Peyer's patch (tissue), 4 donors: ENCODE measurements at regions not wholly inside any gene's neighbourhood (a gene's known extent, or its start where the extent isn't known, plus 50 kb on each side); places are given as distances from the start of the nearest gene placed in this dataset.

Experiments used
- DNase-seq, 3 donors: peaks; one replicate each; pipeline ENCODE4 v3.0.0-alpha.2; 2017 to 2019
- H3K27ac ChIP-seq, 4 donors: fragments of 200-600 bp; sonication (generic); one replicate each; pipeline ENCODE4 v1.5.1; 2016 to 2019
- H3K27me3 ChIP-seq, 2 donors: fragments of 200-600 bp; sonication (generic); one replicate each; pipeline ENCODE4 v1.5.1; 2019
- H3K36me3 ChIP-seq, 3 donors: fragments of 200-600 bp; sonication (generic); one replicate each; pipeline ENCODE4 v1.5.1; 2016 to 2019
- H3K4me1 ChIP-seq, 4 donors: fragments of 200-600 bp; sonication (generic); one replicate each; pipeline ENCODE4 v1.5.1; 2016 to 2019
- H3K4me3 ChIP-seq, 4 donors: fragments of 200-600 bp; sonication (generic); 1 replicate in 3 of 4; 2 replicates in 1 of 4; pipeline ENCODE4 v1.5.1; 2016 to 2019; ENCODE audit warnings: mild to moderate bottlenecking in 1 of 4
- H3K9me3 ChIP-seq, 4 donors: fragments of 200-600 bp; sonication (generic); one replicate each; pipeline ENCODE4 v1.5.1; 2016 to 2019; ENCODE audit warnings: mild to moderate bottlenecking in 1 of 4
- CTCF ChIP-seq, 6 experiments: fragments of 450-650 bp in 4 of 6; fragments of 200-600 bp in 2 of 6; sonication (generic) in 1 of 6; IDR thresholded peaks; one replicate each; pipeline ENCODE4 v1.5.1; 2017 to 2019; ENCODE audit warnings: antibody characterized with exemption in 6 of 6, mild to moderate bottlenecking in 3 of 6, moderate library complexity in 1 of 6
- POLR2A ChIP-seq, 2 donors: fragments of 450-650 bp; IDR thresholded peaks; one replicate each; pipeline ENCODE4 v1.5.1; 2017; ENCODE audit warnings: antibody characterized with exemption in 2 of 2, mild to moderate bottlenecking in 2 of 2, moderate library complexity in 2 of 2

- peaks cover 0 to 3% (median 0%) of the 10 kb centered on the region in 4 donors for H3K9me3 ChIP-seq
- TF ChIP-seq POLR2A (IDR thresholded peaks at IDR 0.05) (no peak), CTCF (IDR thresholded peaks at IDR 0.05) (no peak)
- DNase-seq: no peak
- H3K27ac ChIP-seq: no peak overlapping the region
- no peak overlapping the region for H3K4me3 ChIP-seq
- H3K36me3 ChIP-seq: no peaks in the 10 kb centered on the region
- H3K4me1 ChIP-seq: no peaks in the 10 kb centered on the region
- H3K27me3 ChIP-seq: no peaks in the 10 kb centered on the region
These were observed 627.3 kb upstream of the NUDT12 start for GRCh38 chr5:104189909-104190308.

- DNase-seq: no peak
- Histone ChIP-seq H3K27ac (no peak overlapping the region), H3K4me3 (no peak overlapping the region), H3K9me3 (peaks cover 0 to 3% (median 0%) of the 10 kb centered on the region in 4 donors), H3K27me3 (no peaks in the 10 kb centered on the region), H3K4me1 (no peaks in the 10 kb centered on the region), H3K36me3 (no peaks in the 10 kb centered on the region)
- TF ChIP-seq CTCF (IDR thresholded peaks at IDR 0.05) (no peak), POLR2A (IDR thresholded peaks at IDR 0.05) (no peak)
These were observed 626.4 kb upstream of the NUDT12 start for GRCh38 chr5:104189031-104189430.

- peaks cover 0 to 3% (median 0%) of the 10 kb centered on the region in 4 donors for H3K9me3 ChIP-seq
- DNase-seq: no peak
- H3K4me1 ChIP-seq: no peaks in the 10 kb centered on the region
- H3K27me3 ChIP-seq: no peaks in the 10 kb centered on the region
- TF ChIP-seq CTCF (IDR thresholded peaks at IDR 0.05): no peak
- TF ChIP-seq POLR2A (IDR thresholded peaks at IDR 0.05): no peak
- no peaks in the 10 kb centered on the region for H3K36me3 ChIP-seq
- no peak overlapping the region for H3K4me3 ChIP-seq
- no peak overlapping the region for H3K27ac ChIP-seq
These were observed 625.1 kb upstream of the NUDT12 start for GRCh38 chr5:104187656-104188055.

GRCh38 chr5:104186510-104186909 is 623.9 kb upstream of the NUDT12 start:
- peaks cover 0 to 3% (median 0%) of the 10 kb centered on the region in 4 donors for H3K9me3 ChIP-seq
- H3K27me3 ChIP-seq: no peaks in the 10 kb centered on the region
- H3K4me3 ChIP-seq: no peak overlapping the region
- no peak overlapping the region for H3K27ac ChIP-seq
- TF ChIP-seq POLR2A (IDR thresholded peaks at IDR 0.05) (no peak), CTCF (IDR thresholded peaks at IDR 0.05) (no peak)
- no peak for DNase-seq
- H3K4me1 ChIP-seq: no peaks in the 10 kb centered on the region
- no peaks in the 10 kb centered on the region for H3K36me3 ChIP-seq

GRCh38 chr5:104186100-104186499 is 623.5 kb upstream of the NUDT12 start:
- Histone ChIP-seq H3K27me3 (no peaks in the 10 kb centered on the region), H3K36me3 (no peaks in the 10 kb centered on the region), H3K4me3 (no peak overlapping the region), H3K27ac (no peak overlapping the region), H3K9me3 (peaks cover 0 to 3% (median 0%) of the 10 kb centered on the region in 4 donors), H3K4me1 (no peaks in the 10 kb centered on the region)
- TF ChIP-seq POLR2A (IDR thresholded peaks at IDR 0.05) (no peak), CTCF (IDR thresholded peaks at IDR 0.05) (no peak)
- no peak for DNase-seq

- no peak for DNase-seq
- no peak for TF ChIP-seq CTCF (IDR thresholded peaks at IDR 0.05)
- Histone ChIP-seq H3K27ac (no peak overlapping the region), H3K27me3 (no peaks in the 10 kb centered on the region), H3K4me3 (no peak overlapping the region), H3K36me3 (no peaks in the 10 kb centered on the region), H3K4me1 (no peaks in the 10 kb centered on the region), H3K9me3 (peaks cover 0 to 3% (median 0%) of the 10 kb centered on the region in 4 donors)
These were observed 621.7 kb upstream of the NUDT12 start for GRCh38 chr5:104184264-104184663.
